ENCODE measurements at regions not wholly inside any gene's neighbourhood (a gene's known extent, or its start where the extent isn't known, plus 50 kb on each side); places are given as distances from the start of the nearest gene placed in this dataset.

DNA sequence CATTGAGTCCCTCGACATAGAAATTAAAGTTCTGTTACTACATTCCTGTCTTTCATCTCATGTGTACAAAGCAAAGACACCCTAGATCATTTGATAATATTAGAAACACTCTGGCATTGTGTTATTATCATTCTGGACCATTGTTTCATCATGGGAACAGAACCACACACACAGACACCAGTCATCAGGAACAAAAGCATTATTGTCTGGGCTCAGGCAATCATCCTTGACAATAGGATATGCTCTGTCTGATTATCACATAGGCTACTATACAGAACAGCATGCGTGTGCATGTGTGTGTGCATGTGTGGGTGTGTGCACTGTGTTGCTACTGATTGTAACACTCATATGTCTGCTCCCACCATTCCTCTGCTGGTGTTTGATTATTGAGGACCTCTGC is 242.5 kb downstream of the SH3BP4 start:
- TF ChIP-seq, protein P1, sequence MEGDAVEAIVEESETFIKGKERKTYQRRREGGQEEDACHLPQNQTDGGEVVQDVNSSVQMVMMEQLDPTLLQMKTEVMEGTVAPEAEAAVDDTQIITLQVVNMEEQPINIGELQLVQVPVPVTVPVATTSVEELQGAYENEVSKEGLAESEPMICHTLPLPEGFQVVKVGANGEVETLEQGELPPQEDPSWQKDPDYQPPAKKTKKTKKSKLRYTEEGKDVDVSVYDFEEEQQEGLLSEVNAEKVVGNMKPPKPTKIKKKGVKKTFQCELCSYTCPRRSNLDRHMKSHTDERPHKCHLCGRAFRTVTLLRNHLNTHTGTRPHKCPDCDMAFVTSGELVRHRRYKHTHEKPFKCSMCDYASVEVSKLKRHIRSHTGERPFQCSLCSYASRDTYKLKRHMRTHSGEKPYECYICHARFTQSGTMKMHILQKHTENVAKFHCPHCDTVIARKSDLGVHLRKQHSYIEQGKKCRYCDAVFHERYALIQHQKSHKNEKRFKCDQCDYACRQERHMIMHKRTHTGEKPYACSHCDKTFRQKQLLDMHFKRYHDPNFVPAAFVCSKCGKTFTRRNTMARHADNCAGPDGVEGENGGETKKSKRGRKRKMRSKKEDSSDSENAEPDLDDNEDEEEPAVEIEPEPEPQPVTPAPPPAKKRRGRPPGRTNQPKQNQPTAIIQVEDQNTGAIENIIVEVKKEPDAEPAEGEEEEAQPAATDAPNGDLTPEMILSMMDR (IDR thresholded peaks at IDR 0.05; ENCODE audit: low read length), result no peak
- TF ChIP-seq EZH2 (IDR thresholded peaks at IDR 0.05; ENCODE audit: borderline replicate concordance, low read length), result no peak
